Fibroblast of the aortic adventitia (primary cell): ENCODE measurements at regions not wholly inside any gene's neighbourhood (a gene's known extent, or its start where the extent isn't known, plus 50 kb on each side); places are given as distances from the start of the nearest gene placed in this dataset.
"Not testable (repeated sequence)": the region's sequence is repeated elsewhere in the genome, so short reads cannot be mapped to it uniquely, and the experiment has no call there.

Experiments
- DNase-seq: peaks from one replicate; pipeline ENCODE4 v3.0.0-alpha.2; 2010; ENCODE audit warnings: low read depth
- H3K4me3 ChIP-seq: 2 replicates; pipeline ENCODE4 v1.5.1; 2011; ENCODE audit warnings: low read depth, mild to moderate bottlenecking, control low read depth, low read length, moderate library complexity
- TF ChIP-seq, protein P1 (sequence below): IDR thresholded peaks from 2 replicates; pipeline ENCODE4 v1.5.1; 2011; ENCODE audit warnings: mild to moderate bottlenecking, low read length, control low read depth, inconsistent platforms; ENCODE audit not compliant: insufficient read depth

- TF ChIP-seq, protein P1, sequence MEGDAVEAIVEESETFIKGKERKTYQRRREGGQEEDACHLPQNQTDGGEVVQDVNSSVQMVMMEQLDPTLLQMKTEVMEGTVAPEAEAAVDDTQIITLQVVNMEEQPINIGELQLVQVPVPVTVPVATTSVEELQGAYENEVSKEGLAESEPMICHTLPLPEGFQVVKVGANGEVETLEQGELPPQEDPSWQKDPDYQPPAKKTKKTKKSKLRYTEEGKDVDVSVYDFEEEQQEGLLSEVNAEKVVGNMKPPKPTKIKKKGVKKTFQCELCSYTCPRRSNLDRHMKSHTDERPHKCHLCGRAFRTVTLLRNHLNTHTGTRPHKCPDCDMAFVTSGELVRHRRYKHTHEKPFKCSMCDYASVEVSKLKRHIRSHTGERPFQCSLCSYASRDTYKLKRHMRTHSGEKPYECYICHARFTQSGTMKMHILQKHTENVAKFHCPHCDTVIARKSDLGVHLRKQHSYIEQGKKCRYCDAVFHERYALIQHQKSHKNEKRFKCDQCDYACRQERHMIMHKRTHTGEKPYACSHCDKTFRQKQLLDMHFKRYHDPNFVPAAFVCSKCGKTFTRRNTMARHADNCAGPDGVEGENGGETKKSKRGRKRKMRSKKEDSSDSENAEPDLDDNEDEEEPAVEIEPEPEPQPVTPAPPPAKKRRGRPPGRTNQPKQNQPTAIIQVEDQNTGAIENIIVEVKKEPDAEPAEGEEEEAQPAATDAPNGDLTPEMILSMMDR: no peak
Measured at GRCh38 chr3:187858711-187859110, 113.4 kb upstream of the BCL6 start.

GRCh38 chr3:187862701-187863277 is 117.5 kb upstream of the BCL6 start:
- not testable (repeated sequence) for DNase-seq, H3K4me3 ChIP-seq

More at GRCh38 chr3:187858711-187859110, 113.4 kb upstream of the BCL6 start:
- no peak overlapping the region for H3K4me3 ChIP-seq
- no peak for DNase-seq

DNA sequence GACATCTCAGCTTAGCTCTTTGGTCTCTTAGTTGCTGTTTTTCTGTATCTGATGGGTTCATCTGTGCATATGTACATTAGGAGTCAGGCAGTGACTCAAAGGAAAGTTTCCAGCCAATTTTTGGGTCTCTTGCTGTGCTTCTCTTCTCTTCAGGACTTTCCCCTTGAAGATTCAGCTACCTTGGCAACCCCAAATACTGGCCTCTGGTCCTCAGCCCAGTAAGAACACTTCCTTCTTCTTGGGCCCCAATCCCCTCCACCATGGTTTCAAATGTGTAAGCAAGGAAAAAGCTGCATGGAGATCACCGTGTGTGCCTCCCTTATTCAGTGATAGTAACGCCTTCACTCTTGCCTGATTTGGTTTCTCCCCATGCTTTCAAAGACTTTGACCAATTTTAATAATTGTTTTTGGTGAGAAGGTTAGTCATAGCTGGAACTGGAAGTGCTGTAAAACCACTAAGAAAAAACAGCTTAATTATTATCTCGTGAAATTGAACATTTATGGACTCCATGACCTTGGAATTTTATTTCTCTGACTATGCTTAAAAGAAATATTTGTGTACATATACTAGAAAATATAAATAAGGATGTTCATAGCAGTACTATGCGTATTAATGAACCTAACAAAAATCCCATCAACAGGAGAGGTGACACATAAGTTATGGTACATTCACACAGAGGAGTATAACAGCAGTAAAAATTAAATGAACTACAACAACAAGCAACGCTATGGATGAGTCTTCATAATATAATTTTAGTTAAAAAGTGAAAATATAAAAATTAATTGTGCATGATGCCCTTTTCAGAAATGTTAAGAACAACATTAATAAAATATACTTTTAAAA is 125.3 kb upstream of the BCL6 start:
- TF ChIP-seq, protein P1: no peak
- H3K4me3 ChIP-seq: no peak overlapping the region
- DNase-seq: no peak

GRCh38 chr3:187871204-187871591 is 125.9 kb upstream of the BCL6 start:
- TF ChIP-seq, protein P1: no peak
- no peak for DNase-seq
- no peak overlapping the region for H3K4me3 ChIP-seq

DNA sequence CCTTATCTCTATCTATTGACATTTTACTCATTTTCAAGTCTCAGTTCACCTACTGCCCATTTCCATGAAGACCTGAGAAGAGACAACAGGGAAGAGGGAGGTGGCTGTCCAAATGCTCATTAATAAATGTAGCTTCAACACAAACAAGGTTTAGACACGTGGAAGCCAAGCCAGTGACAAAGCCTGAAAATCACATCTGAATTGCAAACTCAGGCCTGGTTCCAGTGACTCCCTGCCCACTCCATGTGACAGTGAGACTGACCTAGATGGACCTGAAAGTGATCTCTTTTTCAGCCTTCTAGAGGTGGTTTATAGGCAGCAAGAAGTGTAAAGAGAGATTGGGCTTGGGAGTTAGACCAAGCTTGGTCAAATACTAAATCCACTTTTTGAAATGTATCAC is 126.6 kb upstream of the BCL6 start:
- DNase-seq: no peak
- H3K4me3 ChIP-seq: no peak overlapping the region
- TF ChIP-seq, protein P1: no peak

- no peak for DNase-seq
- TF ChIP-seq, protein P1: no peak
- H3K4me3 ChIP-seq: no peak overlapping the region
Measured at GRCh38 chr3:187873843-187874242, 128.6 kb upstream of the BCL6 start.

DNA sequence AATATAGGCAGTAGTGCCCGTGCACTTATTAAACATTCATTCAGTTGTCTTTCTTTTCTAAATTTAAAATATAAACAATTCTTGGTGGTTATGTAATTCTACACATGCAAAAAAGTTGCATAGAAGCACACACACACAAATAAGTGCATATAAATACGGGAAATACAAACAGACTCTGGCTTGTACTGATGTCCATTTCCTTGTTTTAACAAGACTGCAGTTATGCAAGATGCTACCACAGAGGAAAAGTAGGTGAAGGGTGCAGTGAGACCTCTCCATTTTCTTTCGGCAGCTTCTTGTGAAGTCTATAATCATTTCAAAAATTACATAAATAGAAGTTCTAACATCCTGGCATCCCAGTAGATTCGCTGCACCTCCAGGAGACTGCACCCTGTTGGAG is 130.6 kb upstream of the BCL6 start:
- TF ChIP-seq, protein P1: no peak
- no peak overlapping the region for H3K4me3 ChIP-seq
- no peak for DNase-seq
